Heart left ventricle (tissue), 13 donors: ENCODE measurements at regions not wholly inside any gene's neighbourhood (a gene's known extent, or its start where the extent isn't known, plus 50 kb on each side); places are given as distances from the start of the nearest gene placed in this dataset.

ENCODE experiments used
- CTCF ChIP-seq, 12 donors: fragments of 200-600 bp; sonication (generic) in 4 of 12; IDR thresholded peaks; one replicate each; pipeline versions ENCODE4 v1.5.0 to v1.8.0; 2018 to 2022; ENCODE audit warnings: antibody characterized with exemption in 12 of 12, mild to moderate bottlenecking in 5 of 12
- POLR2A ChIP-seq, 2 donors: fragments of 450-650 bp; IDR thresholded peaks; one replicate each; pipeline ENCODE4 v1.6.1; 2017; ENCODE audit warnings: antibody characterized with exemption in 2 of 2, mild to moderate bottlenecking in 2 of 2, moderate library complexity in 2 of 2
- donor health status: ischemic (EF 13 %, LVEDD 7.1; RV severe dilation, severe dysfunction).
- donor health status: DM: no; HTN: yes; CAD: no.
- donor health status: DM: no; HTN: no; CAD: no.
- donor health status: ischemic (EF 25% LVEDD 6.9; RV normal size, moderate dysfunction).
- donor health status: ischemic (EF 25% LVEDD 5.7; RV mildly dilated, moderate dysfunction).
- donor health status: ischemic (EF 35%, LVEDD 5.7; RV mildly dilated, moderate dysfunction).
- donor health status: nonischemic (EF 11% LVEDD 7.7; RV severe dilation, severe dysfunction).
- donor health status: DM: yes; HTN: yes; CAD: no.
- donor health status: PGD.
- donor health status: ischemic (EF 29% LVEDD 5.4; RV normal size, mild dysfunction).
- donor health status: nonischemic (EF 23%, LVEDD 6.1; RV moderate dilation, normal function).

- TF ChIP-seq CTCF (IDR thresholded peaks at IDR 0.05) (no peak), POLR2A (IDR thresholded peaks at IDR 0.05) (no peak)
Measured at GRCh38 chr1:38529391-38529790, 330.2 kb downstream of the RRAGC start.
